HG02970 (cell line): ENCODE measurements at regions not wholly inside any gene's neighbourhood (a gene's known extent, or its start where the extent isn't known, plus 50 kb on each side); places are given as distances from the start of the nearest gene placed in this dataset.

Experiments
- ATAC-seq: cut with Tn5 transposase; IDR thresholded peaks from one replicate; pipeline ENCODE4 v1.9.1; 2021; ENCODE audit warnings: mild to moderate bottlenecking, moderate library complexity, moderate number of reproducible peaks; ENCODE audit not compliant: unreplicated experiment, low FRiP score

DNA sequence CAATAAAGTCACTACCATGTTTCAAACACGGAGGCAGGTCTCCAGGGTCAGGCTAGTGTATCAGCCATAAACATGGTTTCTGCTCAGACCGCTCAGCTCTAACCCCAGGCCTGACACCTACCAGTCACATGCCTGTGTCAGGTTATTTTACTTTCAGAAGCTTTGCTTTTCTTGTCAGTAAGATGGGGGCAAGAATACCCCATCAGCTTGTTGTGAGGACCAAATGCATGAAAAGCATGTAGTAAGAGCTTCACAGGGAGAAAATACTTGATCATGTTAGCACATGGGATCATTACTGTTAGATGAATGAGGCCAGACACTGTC is 65.2 kb upstream of the PIM1 start:
- ATAC-seq = no peak

DNA sequence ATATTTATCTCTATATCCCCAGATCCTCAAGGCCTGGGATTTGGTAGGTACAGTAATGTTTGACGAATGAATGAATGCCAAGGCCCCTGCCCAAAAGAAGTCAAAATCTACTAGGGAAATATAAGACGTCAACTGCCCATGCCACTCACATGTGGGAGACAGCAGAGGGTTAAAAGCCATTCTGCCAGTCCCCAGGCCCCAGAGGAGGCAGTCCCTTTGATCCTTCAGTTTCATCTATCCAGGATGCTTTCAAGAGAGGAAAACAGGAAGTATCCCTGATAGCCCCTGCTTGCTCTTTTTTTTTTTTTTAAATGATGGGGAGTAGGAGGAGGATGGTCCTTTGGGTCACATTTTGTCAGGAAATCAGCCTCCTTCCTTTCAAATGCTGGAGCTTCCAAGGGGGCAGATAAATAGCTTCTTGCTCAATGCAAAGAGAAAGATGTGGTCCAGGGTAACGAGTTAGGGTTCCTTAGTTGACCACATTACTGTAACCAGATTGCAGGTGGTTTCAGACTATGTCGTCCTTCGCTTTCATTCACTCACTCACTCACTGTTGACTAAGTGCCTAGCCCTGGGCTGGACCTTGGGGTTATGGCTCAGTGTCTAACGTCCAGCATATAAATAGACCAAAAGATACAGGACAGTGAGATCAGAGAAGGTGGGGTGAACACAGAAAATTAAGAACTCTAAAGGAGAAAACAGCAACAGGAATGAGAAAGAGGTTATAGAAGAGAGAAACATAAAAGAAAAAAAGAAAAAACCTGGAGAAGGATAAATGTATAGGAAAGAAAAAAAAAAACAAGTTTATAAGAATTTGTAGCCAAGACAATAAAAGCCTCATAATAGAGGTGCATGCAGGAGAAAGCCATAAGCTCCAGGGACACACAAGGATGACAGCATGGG is 64.6 kb upstream of the PIM1 start:
- no peak for ATAC-seq

DNA sequence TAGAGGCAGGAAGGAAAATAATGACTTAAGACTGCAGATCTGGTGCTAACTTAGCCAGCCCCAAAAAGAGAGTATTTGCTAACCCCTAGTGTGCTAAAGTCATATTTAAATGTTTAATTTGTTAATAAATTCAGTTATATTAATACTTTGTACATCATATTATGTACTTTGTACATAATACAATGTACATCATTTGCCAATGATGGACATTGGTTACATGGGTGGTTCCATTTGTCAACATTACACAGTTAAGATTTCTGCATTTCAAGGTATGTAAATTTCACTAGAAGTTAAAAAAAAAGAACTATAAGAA is 63.9 kb upstream of the PIM1 start:
- ATAC-seq = no peak

DNA sequence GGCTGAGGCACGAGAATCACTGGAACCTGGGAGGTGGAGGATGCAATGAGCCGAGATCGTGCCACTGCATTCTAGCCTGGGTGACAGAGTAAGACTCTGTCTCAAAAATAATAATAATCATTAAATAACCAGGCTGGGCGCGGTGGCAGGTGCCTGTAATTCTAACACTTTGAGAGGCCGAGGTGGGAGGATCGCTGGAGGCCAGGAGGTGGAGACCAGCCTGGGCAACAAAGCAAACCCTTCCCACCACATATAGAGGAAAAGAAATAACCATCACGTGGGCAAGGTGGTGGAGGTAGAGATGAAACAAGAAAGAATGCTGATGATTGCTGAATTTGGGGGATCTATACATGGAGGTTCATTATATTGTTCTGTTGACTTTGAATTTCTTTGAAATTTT is 63.4 kb upstream of the PIM1 start:
- no peak for ATAC-seq

DNA sequence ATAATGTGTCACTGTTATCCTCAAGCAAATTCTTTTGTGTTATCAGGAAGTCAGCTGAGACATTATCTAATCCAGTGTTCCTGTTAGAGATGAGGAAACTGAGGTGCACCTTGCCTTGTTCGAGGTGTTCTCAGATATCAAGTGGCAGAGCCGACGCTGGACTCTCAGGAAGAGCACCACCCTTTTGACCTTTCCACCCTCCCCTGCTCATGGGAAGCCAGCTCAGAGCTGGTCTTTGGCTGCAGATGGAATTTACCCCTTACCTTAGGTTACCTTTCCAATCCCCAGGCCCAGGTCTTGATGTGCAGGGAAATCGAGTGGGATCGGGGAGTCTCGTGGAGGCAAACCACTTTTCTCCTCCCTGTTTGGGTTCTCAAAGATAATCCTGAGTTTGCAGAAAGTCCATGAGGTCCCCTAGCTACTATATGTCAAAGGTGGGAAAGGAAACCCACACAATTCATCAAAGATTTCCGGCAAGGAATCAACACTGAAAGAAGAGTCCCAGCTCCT is 62.9 kb upstream of the PIM1 start:
- no peak for ATAC-seq

DNA sequence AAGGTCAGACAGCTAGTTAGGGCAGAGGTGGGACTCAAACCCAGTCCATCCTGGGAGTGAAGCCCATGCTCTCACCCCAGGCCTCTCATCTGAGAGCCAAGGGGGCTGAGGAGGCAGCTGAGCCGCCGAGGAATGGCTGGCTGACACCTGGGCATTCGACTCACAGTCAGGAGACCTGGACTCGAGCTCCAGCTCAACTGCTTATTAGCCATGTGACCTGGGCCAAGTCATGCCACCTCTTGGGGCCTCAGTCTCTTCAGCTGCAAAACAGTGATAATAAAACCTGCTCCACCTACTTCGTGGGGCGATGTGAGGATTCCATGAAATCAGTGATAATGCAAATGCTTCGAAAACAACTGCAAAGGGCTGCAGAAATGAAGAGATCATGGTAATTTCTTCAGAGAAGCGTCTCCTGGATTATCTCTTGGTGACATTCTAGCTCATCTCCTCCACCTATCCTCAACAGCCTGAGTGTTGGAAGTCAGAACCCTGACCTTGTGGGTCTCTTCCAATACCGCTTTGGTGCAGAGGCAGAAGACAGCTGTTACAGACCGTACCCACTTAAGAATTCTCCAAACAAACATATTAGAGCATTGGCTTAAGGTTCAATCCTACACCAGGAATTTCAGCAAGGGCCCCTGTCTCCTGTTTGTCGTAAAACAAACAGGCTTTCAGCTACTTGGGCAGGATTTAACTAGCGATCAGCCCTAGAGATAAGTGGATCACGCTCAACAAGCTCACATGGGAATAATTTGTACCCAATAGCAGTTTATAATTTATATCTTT is 60.0 kb upstream of the PIM1 start:
- no peak for ATAC-seq

DNA sequence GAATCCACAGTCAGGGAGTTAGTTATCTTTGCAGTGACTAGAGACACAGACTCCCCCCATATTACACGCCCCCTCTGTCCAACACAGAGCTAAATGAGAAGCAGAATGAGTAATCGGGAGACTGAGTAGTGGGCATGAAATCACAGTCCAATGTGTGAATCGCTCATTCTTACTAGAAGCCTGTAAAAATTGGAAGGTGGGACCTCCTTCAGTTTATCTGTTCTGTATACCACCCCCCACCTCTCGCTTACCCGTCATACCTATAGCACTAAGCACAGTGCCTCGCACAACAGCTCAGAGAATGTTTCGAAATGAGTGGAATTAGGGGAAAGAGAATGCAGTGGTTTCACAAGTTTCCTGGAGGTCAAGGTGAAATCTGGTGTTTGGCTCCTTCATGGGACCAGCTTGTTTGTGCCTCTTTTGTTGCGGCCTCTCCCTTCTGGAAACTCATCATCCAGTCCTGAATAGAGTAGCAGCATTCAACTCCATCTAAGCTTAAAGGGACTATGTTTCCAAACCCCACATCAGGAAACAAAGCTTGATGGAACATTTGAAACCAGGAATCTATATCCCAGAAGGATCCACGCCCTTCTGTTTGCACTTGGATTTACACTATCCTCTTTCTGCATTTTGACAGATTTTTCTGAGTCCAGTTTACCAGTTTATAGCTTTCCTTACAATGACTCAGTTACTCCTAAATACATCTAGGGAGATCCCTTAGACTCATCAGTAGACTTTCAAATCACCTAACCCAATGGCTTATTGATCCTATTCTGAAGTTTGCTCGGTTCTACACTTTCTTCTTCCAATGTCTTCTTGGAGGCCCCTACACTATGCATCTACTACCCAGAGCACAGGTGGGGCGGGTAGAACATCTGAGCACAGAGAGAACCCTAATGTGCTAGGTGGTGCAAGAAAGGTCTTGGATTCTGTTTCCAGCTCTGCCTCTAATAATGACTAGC is 59.2 kb upstream of the PIM1 start:
- ATAC-seq = no peak

DNA sequence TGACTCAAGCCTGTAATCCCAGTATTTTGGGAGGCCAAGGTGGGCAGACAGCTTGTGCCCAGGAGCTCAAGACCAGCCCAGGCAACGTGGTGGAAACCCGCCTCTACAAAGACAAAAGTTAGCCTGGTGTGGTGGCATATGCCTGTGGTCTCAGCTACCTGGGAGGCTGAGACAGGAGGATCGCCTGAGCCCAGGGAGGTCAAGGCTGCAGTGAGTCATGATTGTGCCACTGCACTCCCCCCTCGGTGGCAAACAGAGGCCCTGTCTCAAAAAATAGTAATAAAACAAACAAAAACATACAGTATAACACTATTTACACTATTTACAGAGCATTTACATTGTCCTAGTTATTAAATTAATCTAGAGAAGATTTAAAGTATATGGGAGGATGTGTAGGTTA is 56.0 kb upstream of the PIM1 start:
- ATAC-seq = no peak

DNA sequence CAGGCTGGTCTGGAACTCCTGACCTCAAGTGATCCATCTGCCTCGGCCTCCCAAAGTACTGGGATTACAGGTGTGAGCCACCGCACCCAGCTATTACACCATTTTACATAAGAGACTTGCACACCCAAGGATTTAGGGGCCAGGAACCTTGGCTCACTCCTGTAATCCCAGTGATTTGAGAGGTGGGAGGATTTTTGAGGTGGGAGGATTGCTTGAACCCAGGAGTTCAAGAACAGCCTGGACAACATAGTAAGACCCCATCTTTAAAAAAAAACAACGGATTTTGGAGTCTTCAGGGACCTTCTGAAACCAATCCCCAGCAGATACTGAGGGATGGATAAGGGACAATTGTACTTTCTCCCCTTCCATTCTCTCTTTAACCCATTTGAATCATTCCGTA is 55.3 kb upstream of the PIM1 start:
- ATAC-seq = no peak

DNA sequence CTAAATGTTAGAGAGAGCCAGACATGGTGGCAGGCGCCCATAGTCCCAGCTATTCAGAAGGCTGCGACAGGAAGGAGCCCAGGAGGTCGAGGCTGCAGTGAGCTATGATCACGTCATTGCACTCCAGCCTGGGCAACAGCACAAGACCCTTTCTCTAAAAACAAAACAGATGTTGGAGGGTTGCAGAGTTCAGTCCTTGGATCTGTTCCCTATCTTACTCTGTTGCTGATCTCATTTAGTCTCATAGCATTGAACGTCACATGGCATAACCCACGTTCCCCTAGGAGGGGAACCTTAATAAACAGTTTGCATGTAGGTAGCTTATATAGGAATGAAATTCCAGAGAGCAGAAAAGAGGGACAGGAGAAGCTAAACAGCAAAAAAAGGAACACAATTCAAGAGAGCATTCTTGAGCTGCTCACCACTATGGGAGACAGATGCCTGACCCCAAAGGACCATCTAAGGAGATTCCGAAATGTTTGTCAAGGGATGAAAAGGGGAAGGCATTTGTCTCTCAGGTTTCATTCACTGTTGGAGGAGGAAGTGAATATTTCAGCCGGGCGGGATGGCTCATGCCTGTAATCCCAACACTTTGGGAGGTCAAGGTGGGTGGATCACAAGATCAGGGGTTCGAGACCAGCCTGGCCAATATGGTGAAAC is 54.6 kb upstream of the PIM1 start:
- no peak for ATAC-seq

DNA sequence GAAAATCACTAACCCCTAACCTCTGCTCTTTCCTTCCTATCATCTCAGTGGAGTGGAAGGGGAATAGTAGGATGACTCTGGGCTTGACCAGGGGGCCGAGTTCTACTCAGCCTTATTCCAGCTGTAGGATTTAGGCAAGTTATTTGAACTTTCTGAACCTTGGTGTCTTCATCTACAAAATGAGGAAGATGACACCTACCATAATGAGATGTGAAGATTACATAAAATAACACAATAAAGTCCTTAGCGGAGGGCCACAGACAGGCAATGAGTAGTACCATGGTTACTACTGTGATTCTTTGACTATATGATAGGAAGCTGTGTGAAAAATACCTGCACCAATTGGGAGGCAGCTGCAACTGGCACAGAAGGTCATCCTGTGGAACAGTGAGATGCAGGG is 53.6 kb upstream of the PIM1 start:
- no peak for ATAC-seq

DNA sequence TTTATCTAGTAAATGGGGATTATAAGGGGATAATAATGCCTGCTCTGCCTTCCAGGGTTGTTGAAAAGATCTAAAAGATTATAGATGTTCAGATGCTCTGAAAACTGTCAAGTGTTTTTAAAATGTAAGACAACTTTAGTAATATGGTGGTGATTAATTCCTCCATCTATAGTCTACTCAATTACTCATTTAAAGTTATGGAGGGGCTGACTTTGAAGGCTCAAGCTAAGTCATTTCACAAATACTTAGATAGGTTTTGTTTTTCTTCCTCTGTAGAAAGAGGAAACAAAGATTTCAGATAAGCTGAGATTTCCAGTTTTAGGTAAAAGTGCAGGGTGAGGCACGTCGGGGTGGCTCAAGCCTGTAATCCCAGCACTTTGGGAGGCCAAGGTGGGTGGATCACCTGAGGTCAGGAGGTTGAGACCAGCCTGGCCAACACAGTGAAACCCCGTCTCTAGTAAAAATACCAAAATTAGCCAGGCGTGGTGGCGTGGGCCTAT is 50.5 kb upstream of the PIM1 start:
- ATAC-seq = no peak
